ENCODE measurements at regions not wholly inside any gene's neighbourhood (a gene's known extent, or its start where the extent isn't known, plus 50 kb on each side); places are given as distances from the start of the nearest gene placed in this dataset.

- Histone ChIP-seq H3K27me3 (no peaks in the 10 kb centered on the region), H3K36me3 (replicated peaks; ENCODE audit: insufficient read depth, low read depth) (no peaks in the 10 kb centered on the region), H4K20me1 (ENCODE audit: insufficient read depth, poor library complexity, severe bottlenecking) (no peaks in the 10 kb centered on the region), H3K4me2 (no peak overlapping the region), H3K9me3 (ENCODE audit: low read depth) (no peaks in the 10 kb centered on the region), H2AFZ (no peak overlapping the region), H3K27ac (no peak overlapping the region), H3K4me3 (no peak overlapping the region), H3K9me2 (replicated peaks; ENCODE audit: insufficient read depth) (no peaks in the 10 kb centered on the region), H3K79me2 (no peaks in the 10 kb centered on the region), H3K4me1 (ENCODE audit: insufficient read depth) (no peaks in the 10 kb centered on the region)
- no peak for TF ChIP-seq EZH2phosphoT487 (IDR thresholded peaks at IDR 0.05; ENCODE audit: low read depth, severe bottlenecking, unreplicated experiment)
- no peak for DNase-seq (ENCODE audit: low spot score)
Measured at GRCh38 chr10:9712393-9712792, 1305.3 kb upstream of the CELF2 start.

- WGBS (ENCODE audit: low lambda C conversion rate, missing lambda C conversion rate), result 79% methylated on average over 2 of the region's 2 CpGs
- H3K79me2 ChIP-seq, result no peaks in the 10 kb centered on the region
- H3K9me2 ChIP-seq (replicated peaks; ENCODE audit: insufficient read depth), result no peaks in the 10 kb centered on the region
- TF ChIP-seq EZH2 (IDR thresholded peaks at IDR 0.05; ENCODE audit: borderline replicate concordance) (no peak), EZH2phosphoT487 (IDR thresholded peaks at IDR 0.05; ENCODE audit: low read depth, severe bottlenecking, unreplicated experiment) (no peak)
- no peaks in the 10 kb centered on the region for H3K27me3 ChIP-seq
- H4K20me1 ChIP-seq (ENCODE audit: insufficient read depth, poor library complexity, severe bottlenecking), result no peaks in the 10 kb centered on the region
- DNase-seq (ENCODE audit: low spot score), result no peak
- H2AFZ ChIP-seq, result no peak overlapping the region
- H3K9me3 ChIP-seq (ENCODE audit: low read depth), result no peaks in the 10 kb centered on the region
- no peak overlapping the region for H3K27ac ChIP-seq
- H3K4me2 ChIP-seq, result no peak overlapping the region
- H3K4me3 ChIP-seq, result no peak overlapping the region
- no peaks in the 10 kb centered on the region for H3K4me1 ChIP-seq (ENCODE audit: insufficient read depth)
- no peaks in the 10 kb centered on the region for H3K36me3 ChIP-seq (replicated peaks; ENCODE audit: insufficient read depth, low read depth)
Measured at GRCh38 chr10:9719246-9719645, 1298.4 kb upstream of the CELF2 start.

DNA sequence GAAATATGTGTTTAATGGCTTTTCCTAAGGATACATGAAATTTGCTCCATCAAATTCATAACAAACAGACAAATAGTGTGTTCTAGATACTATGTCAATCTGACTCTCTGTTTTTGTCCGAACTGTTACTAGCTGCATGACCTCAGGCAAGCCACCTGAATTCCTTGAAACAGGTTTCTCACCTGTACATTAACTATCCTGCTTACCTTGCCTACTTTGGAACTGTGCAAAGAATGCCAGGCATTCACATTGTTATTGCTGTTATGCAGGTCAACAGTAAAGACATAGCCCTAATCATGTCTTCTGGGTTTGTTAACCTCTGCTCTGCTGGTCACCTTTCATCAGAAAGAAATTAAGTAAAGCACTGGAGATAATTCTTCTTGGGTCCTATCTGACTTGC lies 1283.9 kb upstream of the CELF2 start:
- Histone ChIP-seq H2AFZ (no peak overlapping the region), H3K36me3 (replicated peaks; ENCODE audit: insufficient read depth, low read depth) (no peaks in the 10 kb centered on the region), H3K4me1 (ENCODE audit: insufficient read depth) (no peaks in the 10 kb centered on the region), H3K9me3 (ENCODE audit: low read depth) (no peaks in the 10 kb centered on the region), H3K4me2 (peak overlapping the region; percentile 43), H3K79me2 (no peaks in the 10 kb centered on the region), H3K27me3 (no peaks in the 10 kb centered on the region), H4K20me1 (ENCODE audit: insufficient read depth, poor library complexity, severe bottlenecking) (no peaks in the 10 kb centered on the region), H3K4me3 (no peak overlapping the region), H3K9me2 (replicated peaks; ENCODE audit: insufficient read depth) (no peaks in the 10 kb centered on the region), H3K27ac (no peak overlapping the region)
- 48% methylated on average over 1 of the region's 1 CpG for WGBS (ENCODE audit: low lambda C conversion rate, missing lambda C conversion rate)
- DNase-seq (ENCODE audit: low spot score), result no peak
- TF ChIP-seq, protein P1, sequence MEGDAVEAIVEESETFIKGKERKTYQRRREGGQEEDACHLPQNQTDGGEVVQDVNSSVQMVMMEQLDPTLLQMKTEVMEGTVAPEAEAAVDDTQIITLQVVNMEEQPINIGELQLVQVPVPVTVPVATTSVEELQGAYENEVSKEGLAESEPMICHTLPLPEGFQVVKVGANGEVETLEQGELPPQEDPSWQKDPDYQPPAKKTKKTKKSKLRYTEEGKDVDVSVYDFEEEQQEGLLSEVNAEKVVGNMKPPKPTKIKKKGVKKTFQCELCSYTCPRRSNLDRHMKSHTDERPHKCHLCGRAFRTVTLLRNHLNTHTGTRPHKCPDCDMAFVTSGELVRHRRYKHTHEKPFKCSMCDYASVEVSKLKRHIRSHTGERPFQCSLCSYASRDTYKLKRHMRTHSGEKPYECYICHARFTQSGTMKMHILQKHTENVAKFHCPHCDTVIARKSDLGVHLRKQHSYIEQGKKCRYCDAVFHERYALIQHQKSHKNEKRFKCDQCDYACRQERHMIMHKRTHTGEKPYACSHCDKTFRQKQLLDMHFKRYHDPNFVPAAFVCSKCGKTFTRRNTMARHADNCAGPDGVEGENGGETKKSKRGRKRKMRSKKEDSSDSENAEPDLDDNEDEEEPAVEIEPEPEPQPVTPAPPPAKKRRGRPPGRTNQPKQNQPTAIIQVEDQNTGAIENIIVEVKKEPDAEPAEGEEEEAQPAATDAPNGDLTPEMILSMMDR (IDR thresholded peaks at IDR 0.05; ENCODE audit: poor library complexity), result no peak
- no peak for TF ChIP-seq EZH2 (IDR thresholded peaks at IDR 0.05; ENCODE audit: borderline replicate concordance)
- TF ChIP-seq EZH2phosphoT487 (IDR thresholded peaks at IDR 0.05; ENCODE audit: low read depth, severe bottlenecking, unreplicated experiment), result no peak

DNA sequence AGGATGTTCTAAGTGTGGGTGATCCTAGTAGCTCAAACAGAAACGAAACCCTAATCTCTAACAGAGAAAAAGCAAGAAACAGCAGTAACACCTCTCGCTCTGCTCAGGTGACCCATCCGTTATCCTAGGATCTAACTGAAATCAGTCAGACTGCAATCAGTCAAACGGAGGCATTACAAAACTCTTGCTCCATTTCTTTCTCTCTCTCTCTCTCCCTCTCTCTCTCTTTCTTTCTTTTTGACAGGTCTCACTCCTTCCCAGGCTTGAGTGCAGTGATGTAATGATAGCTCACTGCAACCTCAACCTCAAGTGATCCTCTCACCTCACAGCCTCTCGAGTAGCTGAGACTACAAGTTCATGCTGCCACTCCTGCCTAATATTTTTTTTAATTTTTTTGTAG lies 1283.5 kb upstream of the CELF2 start:
- no peak overlapping the region for H2AFZ ChIP-seq
- H3K36me3 ChIP-seq (replicated peaks; ENCODE audit: insufficient read depth, low read depth), result no peaks in the 10 kb centered on the region
- H3K27ac ChIP-seq, result no peak overlapping the region
- 59% methylated on average over 5 of the region's 5 CpGs for WGBS (ENCODE audit: low lambda C conversion rate, missing lambda C conversion rate)
- no peaks in the 10 kb centered on the region for H3K79me2 ChIP-seq
- H3K4me2 ChIP-seq, result peak overlapping the region; percentile 43
- no peaks in the 10 kb centered on the region for H4K20me1 ChIP-seq (ENCODE audit: insufficient read depth, poor library complexity, severe bottlenecking)
- DNase-seq (ENCODE audit: low spot score), result no peak
- no peaks in the 10 kb centered on the region for H3K27me3 ChIP-seq
- H3K4me1 ChIP-seq (ENCODE audit: insufficient read depth), result no peaks in the 10 kb centered on the region
- no peak overlapping the region for H3K4me3 ChIP-seq
- H3K9me2 ChIP-seq (replicated peaks; ENCODE audit: insufficient read depth), result no peaks in the 10 kb centered on the region
- TF ChIP-seq, protein P1 (IDR thresholded peaks at IDR 0.05; ENCODE audit: poor library complexity), result no peak
- TF ChIP-seq EZH2 (IDR thresholded peaks at IDR 0.05; ENCODE audit: borderline replicate concordance) (no peak), EZH2phosphoT487 (IDR thresholded peaks at IDR 0.05; ENCODE audit: low read depth, severe bottlenecking, unreplicated experiment) (no peak)
- no peaks in the 10 kb centered on the region for H3K9me3 ChIP-seq (ENCODE audit: low read depth)
